Muscle of leg (tissue), 3 donors: ENCODE measurements at regions not wholly inside any gene's neighbourhood (a gene's known extent, or its start where the extent isn't known, plus 50 kb on each side); places are given as distances from the start of the nearest gene placed in this dataset.
A peak's percentile ranks its signal among the peaks of the same experiment; 100 is the strongest.
"Not testable (repeated sequence)": the region's sequence is repeated elsewhere in the genome, so short reads cannot be mapped to it uniquely, and the experiment has no call there.

Source experiments
- DNase-seq: peaks from one replicate; pipeline ENCODE4 v3.0.0; 2013
- H3K27ac ChIP-seq: one replicate; pipeline ENCODE4 v1.5.1; 2013; ENCODE audit warnings: mild to moderate bottlenecking, low read length, control low read depth
- H3K27me3 ChIP-seq: one replicate; pipeline ENCODE4 v1.6.1; 2013; ENCODE audit warnings: low read length; ENCODE audit not compliant: control insufficient read depth, insufficient read depth
- H3K36me3 ChIP-seq: one replicate; pipeline ENCODE4 v1.6.1; 2013; ENCODE audit warnings: low read length; ENCODE audit not compliant: control insufficient read depth, insufficient read depth
- H3K4me1 ChIP-seq: one replicate; pipeline ENCODE4 v1.6.1; 2013; ENCODE audit warnings: low read length; ENCODE audit not compliant: control insufficient read depth, insufficient read depth
- H3K4me3 ChIP-seq: one replicate; pipeline ENCODE4 v1.5.1; 2013; ENCODE audit warnings: low read length, control low read depth
- H3K9me3 ChIP-seq: replicated peaks from 2 replicates; pipeline ENCODE4 v1.6.1; 2013; ENCODE audit warnings: low read depth, low read length; ENCODE audit not compliant: control insufficient read depth
- WGBS: methylation state at CpG from one replicate; pipeline ENCODE4 v1.1.5; 2013; ENCODE audit warnings: missing lambda C conversion rate; ENCODE audit not compliant: insufficient coverage; 5-methylcytosine and 5-hydroxymethylcytosine counted together

- 86% methylated on average over 1 of the region's 2 CpGs for WGBS
- H3K4me1 ChIP-seq = no peaks in the 10 kb centered on the region
- no peaks in the 10 kb centered on the region for H3K27me3 ChIP-seq
- no peaks in the 10 kb centered on the region for H3K9me3 ChIP-seq
- no peak overlapping the region for H3K27ac ChIP-seq
- H3K36me3 ChIP-seq = no peaks in the 10 kb centered on the region
- DNase-seq = no peak
- H3K4me3 ChIP-seq = no peak overlapping the region
Observed at GRCh38 chr11:24196733-24197132, 300.1 kb upstream of the LUZP2 start.

GRCh38 chr11:24198481-24198880, 298.4 kb upstream of the LUZP2 start:
- Histone ChIP-seq H3K4me3 (no peak overlapping the region), H3K9me3 (no peaks in the 10 kb centered on the region), H3K4me1 (no peaks in the 10 kb centered on the region), H3K27me3 (no peaks in the 10 kb centered on the region), H3K36me3 (no peaks in the 10 kb centered on the region), H3K27ac (no peak overlapping the region)
- DNase-seq = no peak
- WGBS = 67% methylated on average over 1 of the region's 5 CpGs

DNA sequence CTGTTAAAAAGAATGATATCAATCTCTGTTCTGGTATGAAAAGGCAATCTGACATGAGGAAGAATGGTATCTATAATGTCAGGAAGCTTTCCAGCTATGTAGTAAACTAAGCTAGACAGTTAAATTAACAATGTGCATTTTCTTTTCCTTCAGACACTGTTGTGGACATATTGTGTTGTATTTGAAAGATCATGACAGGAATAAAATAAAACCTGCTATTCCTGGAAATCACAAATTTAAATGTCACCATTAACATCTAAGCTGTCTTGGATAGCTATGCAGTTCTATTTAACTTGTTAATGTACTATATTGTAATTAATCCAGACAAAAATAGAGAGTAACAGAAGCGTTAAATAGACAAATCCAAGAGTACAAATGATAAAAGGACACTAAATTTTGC, 297.4 kb upstream of the LUZP2 start:
- no peaks in the 10 kb centered on the region for H3K9me3 ChIP-seq
- H3K4me3 ChIP-seq = no peak overlapping the region
- H3K27me3 ChIP-seq = no peaks in the 10 kb centered on the region
- DNase-seq = no peak
- no CpG with 5 or more reads among the region's 1 CpG for WGBS
- no peak overlapping the region for H3K27ac ChIP-seq
- H3K36me3 ChIP-seq = no peaks in the 10 kb centered on the region
- H3K4me1 ChIP-seq = no peaks in the 10 kb centered on the region

DNA sequence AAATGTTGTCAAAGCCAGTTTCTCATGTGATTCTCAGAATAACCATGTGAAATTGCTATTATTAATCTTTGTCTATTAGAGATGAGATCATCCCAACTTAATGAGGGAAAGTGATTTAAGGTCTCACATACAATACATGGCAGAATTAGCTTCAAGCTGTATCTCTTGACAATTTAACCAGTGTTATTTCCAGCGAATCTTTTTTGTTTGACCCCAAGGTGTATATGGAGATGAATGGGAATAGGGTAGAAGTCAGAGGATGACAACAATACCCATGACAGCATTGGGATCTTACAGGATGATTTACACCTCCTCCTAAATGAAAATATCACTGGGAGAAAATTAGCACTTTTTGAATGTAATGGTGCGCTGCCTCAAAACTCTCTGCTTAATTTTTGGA, 290.8 kb upstream of the LUZP2 start:
- no peak for DNase-seq
- Histone ChIP-seq H3K36me3 (no peaks in the 10 kb centered on the region), H3K9me3 (no peaks in the 10 kb centered on the region), H3K4me3 (no peak overlapping the region), H3K27me3 (no peaks in the 10 kb centered on the region), H3K27ac (no peak overlapping the region), H3K4me1 (no peaks in the 10 kb centered on the region)
- no CpG with 5 or more reads among the region's 2 CpGs for WGBS

DNA sequence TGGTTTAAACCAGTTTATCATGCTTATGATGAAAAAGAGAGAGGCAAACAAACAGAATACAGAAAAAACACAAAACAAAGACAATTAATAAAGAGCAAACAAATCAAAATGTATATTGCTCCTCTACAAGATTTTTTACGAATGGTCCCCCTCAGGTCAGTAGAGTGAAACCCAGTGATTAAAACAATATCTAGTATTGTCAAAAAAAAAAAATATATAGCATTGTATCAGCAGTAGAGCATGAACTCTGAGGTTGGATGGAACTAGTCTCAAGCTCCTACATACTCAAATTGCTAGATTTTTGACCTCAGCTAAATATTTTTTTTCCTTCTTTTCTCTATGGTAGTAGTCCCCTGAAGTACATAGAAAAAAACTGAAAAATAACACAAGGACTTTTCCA, 290.3 kb upstream of the LUZP2 start:
- H3K36me3 ChIP-seq = no peaks in the 10 kb centered on the region
- no CpG with 5 or more reads among the region's 1 CpG for WGBS

DNA sequence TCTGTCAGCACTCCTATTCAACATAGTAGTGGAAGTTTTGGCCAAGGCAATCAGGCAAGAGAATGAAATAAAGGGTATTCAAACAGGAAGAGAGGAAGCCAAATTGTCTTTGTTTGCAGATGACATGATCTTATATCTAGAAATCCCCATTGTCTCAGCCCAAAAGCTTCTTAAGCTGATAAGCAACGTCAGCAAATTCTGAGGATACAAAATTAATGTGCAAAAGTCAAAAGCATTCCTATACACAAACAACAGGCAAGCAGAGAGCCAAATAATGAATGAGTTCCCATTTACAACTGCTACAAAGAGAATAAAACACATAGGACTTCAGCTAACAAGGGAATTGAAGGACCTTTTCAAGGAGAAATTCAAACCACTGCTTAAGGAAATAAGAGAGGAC, 280.4 kb upstream of the LUZP2 start:
- H3K9me3 ChIP-seq = no peaks in the 10 kb centered on the region
- no CpG with 5 or more reads among the region's 1 CpG for WGBS
- no peak overlapping the region for H3K4me3 ChIP-seq
- no peaks in the 10 kb centered on the region for H3K4me1 ChIP-seq
- H3K27me3 ChIP-seq = no peaks in the 10 kb centered on the region
- no peak overlapping the region for H3K27ac ChIP-seq
- no peaks in the 10 kb centered on the region for H3K36me3 ChIP-seq
- DNase-seq = no peak

More for the DNA sequence above, 290.3 kb upstream of the LUZP2 start:
- H3K27me3 ChIP-seq = no peaks in the 10 kb centered on the region
- no peak overlapping the region for H3K4me3 ChIP-seq
- DNase-seq = no peak
- no peak overlapping the region for H3K27ac ChIP-seq
- H3K4me1 ChIP-seq = no peaks in the 10 kb centered on the region
- no peaks in the 10 kb centered on the region for H3K9me3 ChIP-seq

DNA sequence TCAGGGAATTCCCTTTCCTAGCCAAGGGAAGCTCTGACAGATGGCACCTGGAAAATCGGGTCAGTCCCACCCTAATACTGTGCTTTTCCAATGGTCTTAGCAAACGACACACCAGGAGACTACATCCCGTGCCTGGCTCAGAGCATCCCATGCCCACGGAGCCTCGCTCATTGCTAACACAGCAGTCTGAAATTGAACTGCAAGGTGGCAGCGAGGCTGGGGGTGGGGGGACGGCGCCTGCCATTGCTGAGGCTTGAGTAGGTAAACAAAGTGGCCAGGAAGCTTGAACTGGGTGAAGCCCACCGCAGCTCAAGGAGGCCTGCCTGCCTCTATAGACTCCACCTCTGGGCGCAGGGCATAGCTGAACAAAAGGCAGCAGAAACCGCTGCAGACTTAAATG, 279.5 kb upstream of the LUZP2 start:
- 93% methylated on average over 8 of the region's 11 CpGs for WGBS
- H3K27ac ChIP-seq, H3K9me3 ChIP-seq: not testable (repeated sequence)

GRCh38 chr11:24225501-24225900, 271.4 kb upstream of the LUZP2 start:
- Histone ChIP-seq H3K9me3 (no peaks in the 10 kb centered on the region), H3K4me3 (no peak overlapping the region), H3K4me1 (no peaks in the 10 kb centered on the region), H3K27ac (no peak overlapping the region), H3K27me3 (no peaks in the 10 kb centered on the region), H3K36me3 (no peaks in the 10 kb centered on the region)
- peak; percentile 12 for DNase-seq
- no CpG with 5 or more reads among the region's 1 CpG for WGBS

More for the DNA sequence above, 279.5 kb upstream of the LUZP2 start:
- not testable (repeated sequence) for DNase-seq, H3K4me1 ChIP-seq, H3K4me3 ChIP-seq, H3K36me3 ChIP-seq, H3K27me3 ChIP-seq

GRCh38 chr11:24226606-24227005, 270.2 kb upstream of the LUZP2 start:
- DNase-seq = no peak
- no peaks in the 10 kb centered on the region for H3K27me3 ChIP-seq
- no peaks in the 10 kb centered on the region for H3K9me3 ChIP-seq
- H3K27ac ChIP-seq = no peak overlapping the region
- no peak overlapping the region for H3K4me3 ChIP-seq
- 80% methylated on average over 1 of the region's 1 CpG for WGBS
- no peaks in the 10 kb centered on the region for H3K36me3 ChIP-seq
- no peaks in the 10 kb centered on the region for H3K4me1 ChIP-seq

DNA sequence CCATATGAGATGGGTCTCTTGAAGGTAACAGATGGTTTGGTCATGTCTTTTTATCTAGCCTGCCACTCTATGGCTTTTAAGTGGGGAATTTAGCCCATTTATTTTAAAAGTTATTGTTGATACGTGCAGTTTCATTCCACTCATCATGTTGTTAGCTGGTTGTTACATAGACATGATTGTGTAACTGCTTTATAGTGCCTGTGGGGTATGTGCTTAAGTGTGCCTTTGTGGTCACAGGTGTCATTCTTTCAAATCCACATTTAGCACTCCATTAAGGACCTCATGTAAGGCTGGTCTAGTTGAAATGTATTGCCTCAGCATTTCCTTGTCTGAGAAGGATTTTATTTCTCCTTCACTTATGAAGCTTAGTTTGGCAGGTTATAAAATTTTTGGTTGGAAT, 263.8 kb upstream of the LUZP2 start:
- no CpG with 5 or more reads among the region's 1 CpG for WGBS
- Histone ChIP-seq H3K27ac (no peak overlapping the region), H3K36me3 (no peaks in the 10 kb centered on the region), H3K27me3 (no peaks in the 10 kb centered on the region), H3K9me3 (no peaks in the 10 kb centered on the region), H3K4me1 (no peaks in the 10 kb centered on the region), H3K4me3 (no peak overlapping the region)
- DNase-seq = no peak

DNA sequence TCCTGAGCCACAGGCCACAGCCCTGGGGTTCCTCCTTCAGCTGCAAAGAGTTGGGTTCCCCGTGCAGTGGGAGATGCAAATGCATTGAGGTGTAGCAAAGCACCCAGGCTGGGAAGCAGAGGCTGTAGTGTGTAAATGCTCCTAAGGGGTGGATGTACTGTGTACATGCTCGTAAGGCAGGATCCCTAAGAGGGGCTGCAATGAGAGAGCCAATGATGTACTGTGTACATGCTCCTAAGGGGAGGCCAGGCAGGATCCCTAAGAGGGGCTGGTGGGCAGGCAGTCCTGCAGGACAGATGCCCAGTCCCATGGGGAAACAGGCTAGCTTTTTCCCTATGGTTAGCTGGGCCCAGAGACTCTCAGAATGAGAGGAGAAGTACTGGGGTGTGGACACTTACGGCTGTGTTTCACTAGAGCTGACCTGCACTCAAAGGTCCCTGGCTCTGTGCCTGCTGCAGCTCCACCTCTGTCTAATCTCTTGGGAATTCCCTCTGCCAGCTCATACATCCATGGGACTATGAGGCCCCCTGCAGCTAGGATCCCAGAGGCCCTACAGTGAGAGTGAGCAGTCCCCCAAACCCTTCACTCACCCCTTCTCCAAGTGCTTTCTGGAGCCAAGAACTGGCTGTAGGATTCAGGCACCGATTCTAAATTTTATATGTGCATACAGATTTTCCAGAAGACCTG, 261.9 kb upstream of the LUZP2 start:
- no peak overlapping the region for H3K4me3 ChIP-seq
- H3K27me3 ChIP-seq = no peaks in the 10 kb centered on the region
- peak; percentile 11 for DNase-seq
- H3K9me3 ChIP-seq = no peaks in the 10 kb centered on the region
- peaks cover 3% of the 10 kb centered on the region for H3K4me1 ChIP-seq
- no peak overlapping the region for H3K27ac ChIP-seq
- 82% methylated on average over 1 of the region's 4 CpGs for WGBS
- no peaks in the 10 kb centered on the region for H3K36me3 ChIP-seq
